ENCODE measurements at regions not wholly inside any gene's neighbourhood (a gene's known extent, or its start where the extent isn't known, plus 50 kb on each side); places are given as distances from the start of the nearest gene placed in this dataset.

DNA sequence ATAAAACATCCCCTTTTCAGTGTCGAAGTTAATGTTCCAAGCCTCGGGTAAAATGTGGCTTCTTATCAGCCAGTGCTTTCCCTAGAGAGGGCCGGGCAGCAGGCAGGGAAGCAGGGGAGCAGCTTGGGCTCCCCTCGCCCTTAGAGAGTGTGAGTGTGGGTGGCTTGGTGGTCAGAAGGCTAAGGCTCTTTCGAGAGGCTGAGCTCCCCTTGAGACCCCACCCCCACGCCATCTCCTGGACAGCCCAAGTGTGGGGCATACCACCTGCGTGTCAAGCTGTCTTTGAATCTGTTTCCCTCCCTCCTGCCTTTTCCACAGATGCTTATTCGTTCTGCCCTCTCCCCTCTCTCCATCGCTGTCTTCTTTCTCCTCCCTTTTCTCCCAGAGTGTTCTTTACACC, 95.1 kb upstream of the FOXP4 start:
- no peak for TF ChIP-seq CTCF (IDR thresholded peaks at IDR 0.05; ENCODE audit: extremely low read depth in 1 of 2, insufficient read depth in 1 of 2, low read depth in 1 of 2, low read length in 2 of 2)
- TF ChIP-seq EZH2 (IDR thresholded peaks at IDR 0.05; ENCODE audit: borderline replicate concordance, low read depth, low read length, severe bottlenecking): no peak
- TF ChIP-seq POLR2AphosphoS5 (IDR thresholded peaks at IDR 0.05; ENCODE audit: insufficient read depth, low read depth, low read length): no peak
- no peak for TF ChIP-seq POLR2A (IDR thresholded peaks at IDR 0.05; ENCODE audit: low read depth, low read length)
- TF ChIP-seq, protein P1, sequence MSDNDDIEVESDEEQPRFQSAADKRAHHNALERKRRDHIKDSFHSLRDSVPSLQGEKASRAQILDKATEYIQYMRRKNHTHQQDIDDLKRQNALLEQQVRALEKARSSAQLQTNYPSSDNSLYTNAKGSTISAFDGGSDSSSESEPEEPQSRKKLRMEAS (IDR thresholded peaks at IDR 0.05; ENCODE audit: insufficient read depth, insufficient read length): no peak
